ENCODE measurements at regions not wholly inside any gene's neighbourhood (a gene's known extent, or its start where the extent isn't known, plus 50 kb on each side); places are given as distances from the start of the nearest gene placed in this dataset.
A peak's percentile ranks its signal among the peaks of the same experiment; 100 is the strongest.
"Not testable (repeated sequence)": the region's sequence is repeated elsewhere in the genome, so short reads cannot be mapped to it uniquely, and the experiment has no call there.

DNA sequence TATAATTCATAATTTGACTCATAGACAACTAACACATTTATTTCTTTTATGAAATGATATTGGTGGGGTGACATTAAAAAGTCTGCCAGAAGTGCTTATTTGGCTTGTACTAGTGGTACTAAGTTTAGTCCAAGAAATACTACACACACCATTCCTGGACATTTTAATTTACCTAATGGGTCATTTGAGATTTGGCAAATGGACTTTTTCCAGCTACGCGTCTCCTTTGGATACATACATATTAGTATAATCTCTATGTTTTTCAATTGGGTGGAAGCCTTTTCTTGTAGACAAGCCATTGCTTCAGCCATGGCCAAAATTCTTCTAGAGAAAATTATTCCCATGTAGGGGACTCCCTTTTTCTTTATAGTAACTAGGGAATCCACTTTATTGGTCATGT is 968.5 kb downstream of the C4orf33 start:
- no peak overlapping the region for H3K27ac ChIP-seq
- TF ChIP-seq ZFX (IDR thresholded peaks at IDR 0.05; ENCODE audit: borderline replicate concordance) = no peak
- TF ChIP-seq, protein P1, sequence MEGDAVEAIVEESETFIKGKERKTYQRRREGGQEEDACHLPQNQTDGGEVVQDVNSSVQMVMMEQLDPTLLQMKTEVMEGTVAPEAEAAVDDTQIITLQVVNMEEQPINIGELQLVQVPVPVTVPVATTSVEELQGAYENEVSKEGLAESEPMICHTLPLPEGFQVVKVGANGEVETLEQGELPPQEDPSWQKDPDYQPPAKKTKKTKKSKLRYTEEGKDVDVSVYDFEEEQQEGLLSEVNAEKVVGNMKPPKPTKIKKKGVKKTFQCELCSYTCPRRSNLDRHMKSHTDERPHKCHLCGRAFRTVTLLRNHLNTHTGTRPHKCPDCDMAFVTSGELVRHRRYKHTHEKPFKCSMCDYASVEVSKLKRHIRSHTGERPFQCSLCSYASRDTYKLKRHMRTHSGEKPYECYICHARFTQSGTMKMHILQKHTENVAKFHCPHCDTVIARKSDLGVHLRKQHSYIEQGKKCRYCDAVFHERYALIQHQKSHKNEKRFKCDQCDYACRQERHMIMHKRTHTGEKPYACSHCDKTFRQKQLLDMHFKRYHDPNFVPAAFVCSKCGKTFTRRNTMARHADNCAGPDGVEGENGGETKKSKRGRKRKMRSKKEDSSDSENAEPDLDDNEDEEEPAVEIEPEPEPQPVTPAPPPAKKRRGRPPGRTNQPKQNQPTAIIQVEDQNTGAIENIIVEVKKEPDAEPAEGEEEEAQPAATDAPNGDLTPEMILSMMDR (IDR thresholded peaks at IDR 0.05) = no peak

DNA sequence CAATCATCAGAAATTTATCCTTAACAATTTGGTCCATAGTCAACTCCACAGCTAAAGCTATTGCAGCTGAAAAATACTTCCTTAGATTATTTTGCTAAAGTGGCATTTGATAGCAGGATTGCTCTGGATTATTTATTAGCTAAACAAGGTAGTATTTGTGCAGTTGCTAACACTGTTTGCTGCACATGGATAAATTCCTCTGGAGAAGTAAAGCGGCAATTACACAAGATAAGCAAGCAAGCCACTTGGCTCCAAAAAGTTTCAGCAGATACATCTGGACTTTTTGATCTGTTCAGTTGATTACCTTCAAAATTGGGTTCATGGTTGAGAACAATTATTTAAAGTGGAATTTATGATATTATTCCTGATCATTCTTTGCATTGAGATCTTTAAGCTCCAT is 971.5 kb downstream of the C4orf33 start:
- no peak overlapping the region for H3K27ac ChIP-seq
- TF ChIP-seq, protein P1 (IDR thresholded peaks at IDR 0.05) = no peak
- no peak for TF ChIP-seq ZFX (IDR thresholded peaks at IDR 0.05; ENCODE audit: borderline replicate concordance)

DNA sequence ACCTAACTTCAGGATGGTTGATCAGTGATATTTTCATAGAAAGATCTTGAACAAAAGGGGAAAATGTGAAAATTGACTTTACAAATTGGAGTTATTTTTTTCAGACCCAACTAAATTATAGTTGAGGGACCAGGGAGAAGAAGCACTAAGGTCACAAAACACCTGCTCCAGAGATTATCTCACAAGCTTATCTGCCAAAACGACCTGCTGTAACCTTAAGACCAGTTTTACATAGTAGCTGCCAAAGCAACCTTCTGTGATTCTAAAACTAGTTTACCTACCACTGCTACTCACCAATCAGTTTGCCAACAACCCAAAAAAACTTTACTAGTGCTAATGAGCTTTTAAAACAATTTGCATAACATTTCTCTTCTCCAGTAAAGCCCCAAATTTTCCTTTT is 972.1 kb downstream of the C4orf33 start:
- H3K27ac ChIP-seq = no peak overlapping the region

DNA sequence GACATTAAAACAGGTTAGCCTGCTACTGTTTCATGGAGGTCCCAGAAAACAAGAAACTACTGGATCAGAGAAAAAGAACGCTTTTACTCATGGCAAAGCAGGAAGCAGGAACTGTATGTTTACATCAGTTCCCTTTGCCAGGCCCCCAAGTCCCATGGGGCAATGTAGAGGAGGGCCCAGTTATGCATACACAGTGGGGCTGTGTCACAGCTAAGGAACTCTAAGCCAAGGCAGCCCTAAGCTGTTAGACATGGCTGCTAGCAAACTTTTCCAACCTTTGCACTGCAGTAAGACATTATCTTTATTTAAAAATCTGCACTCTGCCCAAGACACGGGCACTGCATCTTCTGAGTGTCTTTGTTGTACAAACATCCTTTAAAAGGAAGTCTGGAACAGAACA is 975.8 kb downstream of the C4orf33 start:
- TF ChIP-seq, protein P1 (IDR thresholded peaks at IDR 0.05) = no peak
- no peak for TF ChIP-seq ZFX (IDR thresholded peaks at IDR 0.05; ENCODE audit: borderline replicate concordance)
- H3K27ac ChIP-seq = no peak overlapping the region

More for the DNA sequence above, 972.1 kb downstream of the C4orf33 start:
- TF ChIP-seq, protein P1 (IDR thresholded peaks at IDR 0.05) = no peak
- no peak for TF ChIP-seq ZFX (IDR thresholded peaks at IDR 0.05; ENCODE audit: borderline replicate concordance)

DNA sequence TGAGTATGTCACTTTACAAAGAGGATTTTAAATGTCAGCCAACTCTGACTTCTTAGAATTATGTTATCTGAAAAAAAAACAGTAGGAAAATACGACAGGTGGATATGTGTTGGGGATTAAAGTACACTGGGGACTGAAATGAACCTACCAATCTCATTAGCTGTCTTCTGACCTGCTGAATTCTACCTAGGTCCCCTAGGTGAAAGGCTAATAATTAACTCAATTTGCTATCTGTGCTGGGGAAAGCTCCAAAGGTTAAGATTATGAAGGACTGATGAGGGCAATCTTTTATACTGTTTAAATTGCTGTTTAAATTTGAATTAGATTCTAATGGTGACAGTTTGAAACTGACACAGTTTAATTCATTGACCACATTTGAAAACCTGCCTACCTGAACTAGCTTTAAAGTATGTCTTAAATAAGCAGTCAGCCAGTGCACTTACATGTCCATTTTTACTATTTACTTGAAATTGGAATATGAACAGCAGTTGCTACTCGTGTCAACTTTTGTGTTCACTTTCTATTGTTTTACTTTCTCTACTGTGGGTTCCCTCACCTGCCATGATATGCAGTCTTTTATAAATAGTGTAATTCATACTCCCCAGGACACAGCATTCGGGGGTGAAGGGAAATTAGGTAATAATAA is 977.3 kb downstream of the C4orf33 start:
- TF ChIP-seq, protein P1 (IDR thresholded peaks at IDR 0.05) = no peak
- no peak for TF ChIP-seq ZFX (IDR thresholded peaks at IDR 0.05; ENCODE audit: borderline replicate concordance)
- H3K27ac ChIP-seq = peak overlapping the region; percentile 39

DNA sequence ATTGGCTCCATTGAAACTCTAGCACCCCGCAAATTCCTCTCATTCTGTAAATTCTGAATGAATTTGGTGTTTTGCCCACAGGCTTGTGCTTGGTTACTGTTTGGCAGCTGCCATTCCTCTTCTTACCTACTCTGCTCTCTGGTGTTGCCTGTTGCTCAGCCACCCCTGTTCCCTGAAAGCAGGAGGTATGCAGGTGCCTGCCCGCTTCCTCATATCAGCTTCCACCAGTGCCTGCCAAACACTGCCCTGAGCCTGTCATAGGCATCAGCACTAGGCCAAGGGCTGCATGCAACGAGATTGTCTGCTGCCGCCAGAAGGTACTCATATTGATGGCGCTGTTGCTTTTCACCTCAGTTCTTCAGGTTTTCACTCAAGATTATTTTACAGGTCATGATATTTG is 978.1 kb downstream of the C4orf33 start:
- TF ChIP-seq, protein P1 (IDR thresholded peaks at IDR 0.05) = no peak
- no peak for TF ChIP-seq ZFX (IDR thresholded peaks at IDR 0.05; ENCODE audit: borderline replicate concordance)
- H3K27ac ChIP-seq = no peak overlapping the region

DNA sequence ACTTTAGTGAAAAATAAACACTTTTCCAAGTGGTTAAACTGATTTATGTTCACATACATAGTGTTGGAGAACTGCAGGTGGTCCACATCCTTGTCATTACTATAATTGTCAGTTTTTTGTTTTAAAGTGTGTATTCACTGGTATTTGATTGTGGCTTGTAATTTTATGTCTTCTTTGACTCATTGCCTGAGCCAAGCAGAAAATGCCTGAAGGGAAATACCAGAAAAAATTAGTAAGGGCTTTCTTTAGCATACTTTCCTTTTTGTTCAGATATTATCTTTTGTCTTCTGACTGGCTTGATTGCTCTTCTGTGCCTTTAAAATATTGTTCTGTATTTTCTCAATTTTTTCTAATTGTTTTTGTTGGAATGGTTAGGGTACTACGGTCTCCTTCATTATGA is 981.3 kb downstream of the C4orf33 start:
- no peak for TF ChIP-seq ZFX (IDR thresholded peaks at IDR 0.05; ENCODE audit: borderline replicate concordance)
- TF ChIP-seq, protein P1 (IDR thresholded peaks at IDR 0.05) = no peak
- H3K27ac ChIP-seq = no peak overlapping the region

DNA sequence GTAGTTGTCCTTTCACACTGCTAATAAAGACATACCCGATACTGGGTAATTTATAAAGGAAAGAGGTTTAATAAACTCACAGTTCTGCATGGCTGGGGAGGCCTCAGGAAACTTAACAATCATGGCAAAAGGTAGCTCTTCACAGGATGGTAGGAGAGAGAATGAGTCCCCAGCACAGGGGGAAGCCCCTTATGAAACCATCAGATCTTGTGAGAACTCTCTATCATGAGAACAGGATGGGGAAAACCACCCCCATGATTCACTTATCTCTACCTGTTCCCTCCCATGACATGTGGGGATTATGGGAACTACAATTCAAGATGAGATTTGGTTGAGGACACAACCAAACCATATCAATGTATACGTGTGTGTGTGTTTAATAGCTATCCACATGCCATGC is 983.1 kb downstream of the C4orf33 start:
- not testable (repeated sequence) for H3K27ac ChIP-seq
